AG04450 (cell line): ENCODE measurements at regions not wholly inside any gene's neighbourhood (a gene's known extent, or its start where the extent isn't known, plus 50 kb on each side); places are given as distances from the start of the nearest gene placed in this dataset.

Source experiments
- CTCF ChIA-PET: fragments of 300-600, 350-600 bp; formaldehyde crosslinking; extraction: SDS; loops from one replicate; lab custom pipeline; 2022; ENCODE audit warnings: antibody characterized with exemption, inconsistent platforms; lab: Charles Lee
- POLR2A ChIA-PET: fragments of 350-600 bp; formaldehyde crosslinking; extraction: SDS; loops from one replicate; lab custom pipeline; 2021; ENCODE audit warnings: antibody characterized with exemption, inconsistent platforms; lab: Yijun Ruan, JAX
- DNase-seq: peaks from one replicate; pipeline ENCODE4 v3.0.0-alpha.2; 2011; ENCODE audit warnings: low read depth, low spot score
- H3K27ac ChIP-seq: one replicate; pipeline ENCODE4 v1.5.1; 2012; ENCODE audit warnings: low read depth, low read length, control low read depth
- H3K27me3 ChIP-seq: one replicate; pipeline ENCODE4 v1.6.0; 2012; ENCODE audit warnings: low read length; ENCODE audit not compliant: control insufficient read depth, insufficient read depth
- H3K4me3 ChIP-seq: 2 replicates; pipeline ENCODE4 v1.5.1; 2011; ENCODE audit warnings: mild to moderate bottlenecking, low read depth, low read length, control low read depth
- H3K9me3 ChIP-seq: 2 replicates; pipeline ENCODE4 v1.5.1; 2012; ENCODE audit warnings: low read length; ENCODE audit not compliant: control insufficient read depth, insufficient read depth
- TF ChIP-seq, protein P1 (sequence below): IDR thresholded peaks from 2 replicates; pipeline ENCODE4 v1.5.1; 2011; ENCODE audit warnings: low read depth, low read length, control low read depth, inconsistent platforms

GRCh38 chr13:110813646-110814624, 100.4 kb downstream of the ING1 start:
- DNase-seq, result no peak
- Histone ChIP-seq H3K9me3 (peaks cover 19% of the 10 kb centered on the region; the same call in 1 of the 2 replicates), H3K27ac (no peak overlapping the region), H3K27me3 (peaks cover 34% of the 10 kb centered on the region), H3K4me3 (no peak overlapping the region)
- ChIA-PET POLR2A (no interaction called here), CTCF (no interaction called here)
- TF ChIP-seq, protein P1, sequence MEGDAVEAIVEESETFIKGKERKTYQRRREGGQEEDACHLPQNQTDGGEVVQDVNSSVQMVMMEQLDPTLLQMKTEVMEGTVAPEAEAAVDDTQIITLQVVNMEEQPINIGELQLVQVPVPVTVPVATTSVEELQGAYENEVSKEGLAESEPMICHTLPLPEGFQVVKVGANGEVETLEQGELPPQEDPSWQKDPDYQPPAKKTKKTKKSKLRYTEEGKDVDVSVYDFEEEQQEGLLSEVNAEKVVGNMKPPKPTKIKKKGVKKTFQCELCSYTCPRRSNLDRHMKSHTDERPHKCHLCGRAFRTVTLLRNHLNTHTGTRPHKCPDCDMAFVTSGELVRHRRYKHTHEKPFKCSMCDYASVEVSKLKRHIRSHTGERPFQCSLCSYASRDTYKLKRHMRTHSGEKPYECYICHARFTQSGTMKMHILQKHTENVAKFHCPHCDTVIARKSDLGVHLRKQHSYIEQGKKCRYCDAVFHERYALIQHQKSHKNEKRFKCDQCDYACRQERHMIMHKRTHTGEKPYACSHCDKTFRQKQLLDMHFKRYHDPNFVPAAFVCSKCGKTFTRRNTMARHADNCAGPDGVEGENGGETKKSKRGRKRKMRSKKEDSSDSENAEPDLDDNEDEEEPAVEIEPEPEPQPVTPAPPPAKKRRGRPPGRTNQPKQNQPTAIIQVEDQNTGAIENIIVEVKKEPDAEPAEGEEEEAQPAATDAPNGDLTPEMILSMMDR, result no peak

- Histone ChIP-seq H3K27me3 (peaks cover 27% of the 10 kb centered on the region), H3K27ac (no peak overlapping the region), H3K9me3 (peaks cover 19% of the 10 kb centered on the region; the same call in 1 of the 2 replicates), H3K4me3 (no peak overlapping the region)
- no peak for DNase-seq
- POLR2A ChIA-PET, result interaction anchor here (1.9 kb wide), 1 partner anchor 100 kb away, joined by 4 read pairs; no protein-coding TSS in a partner anchor
- TF ChIP-seq, protein P1, result no peak
- CTCF ChIA-PET, result interaction anchor here (1.1 to 1.5 kb wide), 3 partner anchors 74 to 222 kb away, joined by 3 to 4 read pairs (median 3); no protein-coding TSS in a partner anchor
Observed at GRCh38 chr13:110815471-110816204, 99.2 kb downstream of the ANKRD10 start.

- no peak overlapping the region for H3K4me3 ChIP-seq
- peaks cover 19% of the 10 kb centered on the region for H3K27me3 ChIP-seq
- ChIA-PET POLR2A (interaction anchor here (1.9 kb wide), 1 partner anchor 101 kb away, joined by 4 read pairs; no protein-coding TSS in a partner anchor), CTCF (interaction anchor here (1.1 kb wide), 2 partner anchors 75 to 98 kb away, joined by 3 read pairs; no protein-coding TSS in a partner anchor)
- no peak for DNase-seq
- TF ChIP-seq, protein P1, result no peak
- peaks cover 19% of the 10 kb centered on the region; the same call in 1 of the 2 replicates for H3K9me3 ChIP-seq
- H3K27ac ChIP-seq, result no peak overlapping the region
Observed at GRCh38 chr13:110816500-110816899, 98.4 kb downstream of the ANKRD10 start.

GRCh38 chr13:110817143-110817542, 97.7 kb downstream of the ANKRD10 start:
- TF ChIP-seq, protein P1, result no peak
- Histone ChIP-seq H3K27ac (no peak overlapping the region), H3K27me3 (peaks cover 13% of the 10 kb centered on the region), H3K4me3 (no peak overlapping the region), H3K9me3 (peaks cover 16% of the 10 kb centered on the region; the same call in 1 of the 2 replicates)
- ChIA-PET POLR2A (interaction anchor here (0.5 to 1.9 kb wide), 3 partner anchors 80 to 104 kb away, joined by 3 to 5 read pairs (median 4); no protein-coding TSS in a partner anchor), CTCF (interaction anchor here (0.9 to 2.4 kb wide), 6 partner anchors 9 to 361 kb away, joined by 3 to 11 read pairs (median 7); no protein-coding TSS in a partner anchor)
- no peak for DNase-seq
